Body of pancreas (tissue), 4 donors: ENCODE measurements at regions not wholly inside any gene's neighbourhood (a gene's known extent, or its start where the extent isn't known, plus 50 kb on each side); places are given as distances from the start of the nearest gene placed in this dataset. TPM values are rescaled to one million over a fixed set of nuclear protein-coding genes. Genes with fewer than 3 reads are reported as not detected.

Source experiments
- ATAC-seq: fragments of 150-250 bp; one replicate; pipeline ENCODE4 v1.9.1; 2016
- DNase-seq, 4 donors: peaks; one replicate each; pipeline ENCODE4 v3.0.0-alpha.2; 2019
- H3K27ac ChIP-seq, 4 donors: fragments of 200-600 bp; sonication (generic); 1 replicate in 3 of 4; 2 replicates in 1 of 4; pipeline versions ENCODE4 v1.5.1 to v1.6.1; 2016 to 2019; ENCODE audit warnings: mild to moderate bottlenecking in 1 of 4, mixed read lengths in 1 of 4, moderate library complexity in 1 of 4
- H3K27me3 ChIP-seq, 2 donors: fragments of 200-600 bp; sonication (generic); one replicate each; pipeline ENCODE4 v1.6.0; 2016; ENCODE audit warnings: mild to moderate bottlenecking in 1 of 2
- H3K36me3 ChIP-seq, 2 donors: fragments of 200-600 bp; sonication (generic); replicated peaks in 1 of 2; 2 replicates each; pipeline ENCODE4 v1.5.1; 2016; ENCODE audit warnings: low read depth in 2 of 2; ENCODE audit not compliant: insufficient read depth in 1 of 2
- H3K4me1 ChIP-seq: fragments of 200-600 bp; sonication (generic); one replicate; pipeline ENCODE4 v1.6.0; 2016
- H3K4me3 ChIP-seq, 2 donors: fragments of 200-600 bp; sonication (generic); 1 replicate in 1 of 2; 2 replicates in 1 of 2; pipeline ENCODE4 v1.5.1; 2016 to 2019
- H3K9me3 ChIP-seq, 3 donors: fragments of 200-600 bp; sonication (generic); 1 replicate in 2 of 3; 2 replicates in 1 of 3; pipeline ENCODE4 v1.5.1; 2016
- POLR2A ChIP-seq, 3 donors: fragments of 450-650 bp; IDR thresholded peaks; one replicate each; pipeline ENCODE4 v1.6.1; 2016; ENCODE audit warnings: antibody characterized with exemption in 3 of 3, mild to moderate bottlenecking in 2 of 3
- WGBS, 2 donors: methylation state at CpG; one replicate each; pipeline ENCODE4 v1.1.5; 2017; 5-methylcytosine and 5-hydroxymethylcytosine counted together
- intact Hi-C: fragments of 100-400 bp; cut with DNase I; formaldehyde crosslinking; loops from one replicate; pipeline ENCODE4 v1.15.1; 2023
- small RNA-seq: library from RNA; depleted of rRNA; stranded (forward); fragments of <200 nt; gene quantifications from one replicate; pipeline ENCODE3, GENCODE V24; 2016
- TF ChIP-seq, protein P1 (sequence below), 7 experiments: fragments of 450-650 bp in 4 of 7; fragments of 200-600 bp in 3 of 7; sonication (generic) in 3 of 7; IDR thresholded peaks; one replicate each; pipeline ENCODE4 v1.5.1; 2016 to 2019; ENCODE audit warnings: antibody characterized with exemption in 7 of 7

DNA sequence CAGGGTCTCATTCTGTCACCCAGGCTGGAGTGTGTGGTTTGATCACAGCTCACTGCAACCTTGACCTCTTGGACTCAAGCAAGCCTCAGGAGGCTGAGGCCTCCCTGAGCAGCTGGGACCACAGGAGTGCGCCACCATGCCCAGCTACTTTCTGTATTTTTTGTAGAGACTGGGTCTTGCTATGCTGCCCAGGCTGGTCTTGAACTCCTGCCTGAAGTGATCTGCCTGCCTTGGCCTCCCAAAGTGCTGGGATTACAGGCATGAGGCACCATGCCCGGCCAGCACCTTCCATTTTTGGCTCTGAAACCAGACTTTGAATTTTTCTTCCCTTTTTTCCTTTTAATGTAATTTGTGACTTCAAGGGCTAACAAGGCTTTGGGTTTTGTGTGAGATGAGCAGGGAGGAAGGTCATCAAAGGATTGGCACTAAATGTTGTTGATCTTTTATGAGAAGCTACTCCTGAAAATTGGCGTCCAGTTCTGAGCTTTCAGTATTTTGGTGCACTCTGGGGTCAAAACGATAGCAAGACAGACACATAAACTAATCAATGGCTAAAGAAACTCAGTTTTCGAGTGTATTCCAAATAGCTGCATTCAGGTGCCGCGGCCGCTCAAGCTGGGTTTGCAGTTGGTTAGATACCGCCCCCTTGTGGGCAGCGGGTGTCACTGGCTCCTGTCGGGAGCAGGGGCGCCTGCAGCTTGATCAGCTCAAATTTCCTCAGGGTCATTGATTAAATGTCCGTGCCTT lies 51.9 kb upstream of the CLMP start:
- TF ChIP-seq POLR2A (IDR thresholded peaks at IDR 0.05) = no peak
- TF ChIP-seq, protein P1, sequence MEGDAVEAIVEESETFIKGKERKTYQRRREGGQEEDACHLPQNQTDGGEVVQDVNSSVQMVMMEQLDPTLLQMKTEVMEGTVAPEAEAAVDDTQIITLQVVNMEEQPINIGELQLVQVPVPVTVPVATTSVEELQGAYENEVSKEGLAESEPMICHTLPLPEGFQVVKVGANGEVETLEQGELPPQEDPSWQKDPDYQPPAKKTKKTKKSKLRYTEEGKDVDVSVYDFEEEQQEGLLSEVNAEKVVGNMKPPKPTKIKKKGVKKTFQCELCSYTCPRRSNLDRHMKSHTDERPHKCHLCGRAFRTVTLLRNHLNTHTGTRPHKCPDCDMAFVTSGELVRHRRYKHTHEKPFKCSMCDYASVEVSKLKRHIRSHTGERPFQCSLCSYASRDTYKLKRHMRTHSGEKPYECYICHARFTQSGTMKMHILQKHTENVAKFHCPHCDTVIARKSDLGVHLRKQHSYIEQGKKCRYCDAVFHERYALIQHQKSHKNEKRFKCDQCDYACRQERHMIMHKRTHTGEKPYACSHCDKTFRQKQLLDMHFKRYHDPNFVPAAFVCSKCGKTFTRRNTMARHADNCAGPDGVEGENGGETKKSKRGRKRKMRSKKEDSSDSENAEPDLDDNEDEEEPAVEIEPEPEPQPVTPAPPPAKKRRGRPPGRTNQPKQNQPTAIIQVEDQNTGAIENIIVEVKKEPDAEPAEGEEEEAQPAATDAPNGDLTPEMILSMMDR (IDR thresholded peaks at IDR 0.05) = peak; percentile 92 to 97 (median 95)
- no peaks in the 10 kb centered on the region for H3K9me3 ChIP-seq
- DNase-seq (peak; percentile 83 to 88 (median 86)), ATAC-seq (peak; percentile 80)
- no peak overlapping the region for H3K27ac ChIP-seq
- peaks cover 8% of the 10 kb centered on the region for H3K4me1 ChIP-seq
- no peaks in the 10 kb centered on the region for H3K27me3 ChIP-seq
- intact Hi-C loops = loop anchor here (5.0 kb wide), 1 partner anchor 135 kb away; no protein-coding TSS in a partner anchor
- WGBS, 2 donors = 8 to 10% methylated on average over 13 of the region's 13 CpGs
- H3K4me3 ChIP-seq = no peak overlapping the region
- H3K36me3 ChIP-seq = no peaks in the 10 kb centered on the region

DNA sequence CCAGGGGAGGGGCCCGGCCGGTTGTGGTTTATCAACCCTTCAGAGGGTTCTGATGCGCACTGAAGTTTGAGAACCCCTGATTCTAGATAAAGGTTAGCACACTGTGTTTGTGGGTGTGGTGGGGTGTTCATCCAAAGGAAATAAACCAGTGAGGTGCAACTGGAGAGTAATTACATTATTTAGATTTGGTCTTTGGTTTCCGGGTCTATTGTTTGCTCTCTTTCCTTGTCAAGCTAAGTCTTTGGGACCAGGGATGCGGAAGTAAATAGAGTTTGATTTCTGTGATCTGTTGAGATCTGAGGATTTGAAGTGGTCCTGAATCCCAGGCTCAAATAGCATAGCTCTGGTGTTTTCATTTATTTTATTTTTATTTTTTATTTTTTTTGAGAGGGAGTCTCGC lies 50.5 kb upstream of the CLMP start:
- TF ChIP-seq, protein P1 (IDR thresholded peaks at IDR 0.05) = no peak
- TF ChIP-seq POLR2A (IDR thresholded peaks at IDR 0.05) = no peak
- H3K4me3 ChIP-seq = no peak overlapping the region
- no peaks in the 10 kb centered on the region for H3K36me3 ChIP-seq
- DNase-seq = no peak
- no peaks in the 10 kb centered on the region for H3K9me3 ChIP-seq
- peaks cover 8% of the 10 kb centered on the region for H3K4me1 ChIP-seq
- 87 to 89% methylated on average over 6 of the region's 6 CpGs for WGBS, 2 donors
- no peak for ATAC-seq
- H3K27me3 ChIP-seq = no peaks in the 10 kb centered on the region
- intact Hi-C loops = loop anchor here (5.0 kb wide), 1 partner anchor 133 kb away; no protein-coding TSS in a partner anchor
- H3K27ac ChIP-seq = no peak overlapping the region

Small RNA genes lying in the stretch of these regions (small RNA-seq; reads per million reads assigned to genes)
- gene RF00096 = not detected
